IMR-90 (cell line): ENCODE measurements at regions not wholly inside any gene's neighbourhood (a gene's known extent, or its start where the extent isn't known, plus 50 kb on each side); places are given as distances from the start of the nearest gene placed in this dataset.

Source experiments
- ATAC-seq: fragments of 200-7000 bp; cut with Tn5 transposase; 2 replicates; pipeline ENCODE4 v1.9.1; 2020; ENCODE audit warnings: low read depth, mild to moderate bottlenecking, moderate library complexity
- BruUV-seq: library from RNA; stranded (reverse); fragments of 400-500 nt; replicated peaks from 2 replicates; lab custom pipeline; 2021; lab: Mats Ljungman, UMichigan
- CTCF ChIA-PET: fragments of 300-600 bp; formaldehyde crosslinking; extraction: SDS; loops from one replicate; lab custom pipeline; 2021; ENCODE audit warnings: antibody characterized with exemption; lab: Yijun Ruan, JAX
- POLR2A ChIA-PET: fragments of 300-600 bp; sonication (Branson Sonifier 250); formaldehyde crosslinking; loops from one replicate; lab custom pipeline; 2022; ENCODE audit warnings: antibody characterized with exemption; ENCODE audit not compliant: unreplicated experiment; lab: Charles Lee
- DNase-seq: peaks from one replicate; pipeline ENCODE4 v3.0.0; 2013
- H2AFZ ChIP-seq: replicated peaks from 2 replicates; pipeline ENCODE3; 2013; ENCODE audit warnings: low read length, mild to moderate bottlenecking; ENCODE audit not compliant: poor library complexity
- H2AK5ac ChIP-seq: 2 replicates; pipeline ENCODE4 v1.6.1; 2013; ENCODE audit warnings: low read depth, low read length, inconsistent platforms
- H2AK9ac ChIP-seq: replicated peaks from 2 replicates; pipeline ENCODE3; 2013; ENCODE audit warnings: mild to moderate bottlenecking, low read depth, low read length, moderate library complexity; ENCODE audit not compliant: poor library complexity
- H2BK120ac ChIP-seq: 2 replicates; pipeline ENCODE4 v1.6.1; 2013; ENCODE audit warnings: low read depth, low read length, inconsistent platforms
- H2BK15ac ChIP-seq: 3 replicates; pipeline ENCODE4 v1.6.1; 2013; ENCODE audit warnings: low read depth, low read length, inconsistent platforms
- H2BK20ac ChIP-seq: 2 replicates; pipeline ENCODE4 v1.6.1; 2013; ENCODE audit warnings: low read depth, mild to moderate bottlenecking, inconsistent platforms, low read length, moderate library complexity
- H2BK5ac ChIP-seq: 2 replicates; pipeline ENCODE4 v1.6.1; 2013; ENCODE audit warnings: mild to moderate bottlenecking, low read depth, low read length, inconsistent platforms; ENCODE audit not compliant: poor library complexity, severe bottlenecking
- H3K14ac ChIP-seq: replicated peaks from 2 replicates; pipeline ENCODE4 v1.6.1; 2013; ENCODE audit warnings: low read depth, low read length, inconsistent platforms
- H3K18ac ChIP-seq: 2 replicates; pipeline ENCODE4 v1.6.1; 2013; ENCODE audit warnings: low read depth, low read length, control low read depth
- H3K23ac ChIP-seq: 2 replicates; pipeline ENCODE4 v1.6.1; 2013; ENCODE audit warnings: low read depth, low read length, inconsistent platforms
- H3K27ac ChIP-seq: 2 replicates; pipeline ENCODE4 v1.5.1; 2013; ENCODE audit warnings: mild to moderate bottlenecking, control low read depth, low read length; ENCODE audit not compliant: insufficient read depth
- H3K27me3 ChIP-seq: 2 replicates; pipeline ENCODE4 v1.6.1; 2013; ENCODE audit warnings: low read length; ENCODE audit not compliant: control insufficient read depth, insufficient read depth
- H3K36me3 ChIP-seq: 2 replicates; pipeline ENCODE4 v1.6.1; 2013; ENCODE audit warnings: low read length, mixed read lengths; ENCODE audit not compliant: control insufficient read depth, insufficient read depth
- H3K4ac ChIP-seq: 2 replicates; pipeline ENCODE4 v1.6.1; 2013; ENCODE audit warnings: low read depth, low read length, inconsistent platforms
- H3K4me1 ChIP-seq: 2 replicates; pipeline ENCODE4 v1.6.1; 2013; ENCODE audit warnings: low read length, mixed read lengths; ENCODE audit not compliant: control insufficient read depth, insufficient read depth
- H3K4me2 ChIP-seq: 2 replicates; pipeline ENCODE4 v1.6.1; 2013; ENCODE audit warnings: low read depth, mild to moderate bottlenecking, control low read depth, low read length, moderate library complexity
- H3K4me3 ChIP-seq: 2 replicates; pipeline ENCODE4 v1.5.1; 2013; ENCODE audit warnings: low read depth, mild to moderate bottlenecking, control low read depth, low read length, moderate library complexity; ENCODE audit not compliant: insufficient read depth
- H3K56ac ChIP-seq: 2 replicates; pipeline ENCODE4 v1.6.1; 2013; ENCODE audit warnings: low read length, inconsistent platforms; ENCODE audit not compliant: insufficient read depth; ENCODE audit errors: extremely low read depth
- H3K79me1 ChIP-seq, 2 experiments: 2 replicates each; pipeline ENCODE4 v1.6.1; 2013; ENCODE audit warnings: low read length in 2 of 2, inconsistent platforms in 1 of 2, low read depth in 1 of 2
- H3K9ac ChIP-seq: 2 replicates; pipeline ENCODE4 v1.6.1; 2013; ENCODE audit warnings: low read depth, low read length, control low read depth
- H3K9me1 ChIP-seq: 2 replicates; pipeline ENCODE4 v1.6.1; 2013; ENCODE audit warnings: low read length, inconsistent platforms; ENCODE audit not compliant: insufficient read depth
- H3K9me3 ChIP-seq: 2 replicates; pipeline ENCODE4 v1.6.1; 2013; ENCODE audit warnings: low read length; ENCODE audit not compliant: control insufficient read depth, insufficient read depth
- H4K20me1 ChIP-seq: 2 replicates; pipeline ENCODE4 v1.6.1; 2013; ENCODE audit warnings: low read length, inconsistent platforms; ENCODE audit not compliant: insufficient read depth
- H4K5ac ChIP-seq: 2 replicates; pipeline ENCODE4 v1.6.1; 2013; ENCODE audit warnings: mild to moderate bottlenecking, low read depth, low read length, control low read depth
- H4K8ac ChIP-seq, 2 experiments: 2 replicates each; pipeline ENCODE4 v1.6.1; 2013; ENCODE audit warnings: low read depth in 2 of 2, low read length in 2 of 2, control low read depth in 1 of 2, inconsistent platforms in 1 of 2
- H4K91ac ChIP-seq: 2 replicates; pipeline ENCODE4 v1.6.1; 2013; ENCODE audit warnings: low read depth, low read length, inconsistent platforms; ENCODE audit not compliant: insufficient read depth
- BHLHE40 ChIP-seq: fragments of 150-350 bp; IDR thresholded peaks from 2 replicates; pipeline ENCODE4 v1.6.1; 2016; ENCODE audit warnings: mild to moderate bottlenecking, low read depth, low read length
- CHD1 ChIP-seq: IDR thresholded peaks from 2 replicates; pipeline ENCODE4 v1.6.1; 2012; ENCODE audit warnings: low read depth, low read length, improper control_type of control experiment
- FOS ChIP-seq: fragments of 150-350 bp; IDR thresholded peaks from 2 replicates; pipeline ENCODE4 v1.6.1; 2016; ENCODE audit warnings: low read depth, low read length
- MAFK ChIP-seq: IDR thresholded peaks from 2 replicates; pipeline ENCODE4 v1.6.1; 2012; ENCODE audit warnings: low read depth, low read length, improper control_type of control experiment
- MAZ ChIP-seq: IDR thresholded peaks from 2 replicates; pipeline ENCODE4 v1.6.1; 2012; ENCODE audit warnings: low read depth, mild to moderate bottlenecking, low read length, improper control_type of control experiment, moderate library complexity, borderline replicate concordance
- MXI1 ChIP-seq: IDR thresholded peaks from 2 replicates; pipeline ENCODE4 v1.6.1; 2012; ENCODE audit warnings: low read depth, mild to moderate bottlenecking, low read length, moderate library complexity, borderline replicate concordance
- POLR2A ChIP-seq: IDR thresholded peaks from 2 replicates; pipeline ENCODE4 v1.6.1; 2012; ENCODE audit warnings: mild to moderate bottlenecking, low read depth, low read length
- RCOR1 ChIP-seq: IDR thresholded peaks from 2 replicates; pipeline ENCODE4 v1.6.1; 2012; ENCODE audit warnings: mild to moderate bottlenecking, low read length, improper control_type of control experiment; ENCODE audit not compliant: insufficient replicate concordance
- WGBS, 2 experiments: methylation state at CpG; one replicate each; pipeline versions ENCODE4 v1.1.5 to v1.1.7; 2013; ENCODE audit warnings: missing lambda C conversion rate in 2 of 2; ENCODE audit not compliant: insufficient read length in 1 of 2; ENCODE audit errors: extremely low coverage in 2 of 2; 5-methylcytosine and 5-hydroxymethylcytosine counted together
- dilution Hi-C: fragments of 300-500 bp; cut with HindIII; formaldehyde crosslinking; loops from one replicate; pipeline ENCODE4 v1.14.3; 2018; ENCODE audit warnings: low sequenced_read_pairs; ENCODE audit not compliant: unreplicated experiment
- in situ Hi-C: fragments of 300-500 bp; cut with MboI; formaldehyde crosslinking; loops from 3 replicates; pipeline ENCODE4 v1.14.3; 2019; ENCODE audit warnings: low sequenced_read_pairs, inconsistent platforms, mixed read lengths
- intact Hi-C: fragments of 100-400 bp; cut with micrococcal nuclease; formaldehyde crosslinking; loops from 2 replicates; pipeline ENCODE4 v1.10.0; 2022
- TF ChIP-seq, protein P1 (sequence below): fragments of 150-350 bp; IDR thresholded peaks from 2 replicates; pipeline ENCODE4 v1.6.1; 2016; ENCODE audit warnings: low read depth, mild to moderate bottlenecking, low read length, moderate library complexity, borderline replicate concordance

DNA sequence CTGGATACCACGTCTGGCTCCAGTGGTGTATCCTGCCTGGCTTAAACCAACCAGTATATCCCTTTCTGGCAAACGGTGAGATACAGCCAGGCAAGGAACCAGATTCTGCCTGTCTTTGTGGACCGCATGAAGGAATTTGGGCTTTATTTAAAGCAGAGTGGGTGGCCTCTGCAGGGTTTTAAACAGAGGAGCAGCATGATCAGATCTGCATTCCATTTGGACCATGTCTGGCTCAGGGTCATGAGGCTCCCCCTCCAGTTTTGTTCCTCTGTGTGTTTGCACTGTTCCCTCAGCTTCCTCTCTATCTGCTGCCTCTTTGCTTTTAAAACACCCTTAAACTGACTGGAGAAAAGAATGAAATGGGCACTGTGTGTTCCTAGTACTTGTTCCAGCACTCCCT lies 195.0 kb downstream of the GIPC2 start:
- H3K4me1 ChIP-seq, result peaks cover 2% of the 10 kb centered on the region; the same call in 1 of the 2 replicates
- H4K8ac ChIP-seq, result no peak overlapping the region
- POLR2A ChIA-PET, result no interaction called here
- H3K56ac ChIP-seq, result no peak overlapping the region
- H3K18ac ChIP-seq, result no peak overlapping the region
- peak overlapping the region; percentile 59 for H2AFZ ChIP-seq
- H3K27me3 ChIP-seq, result no peaks in the 10 kb centered on the region
- H3K23ac ChIP-seq, result no peak overlapping the region
- no peak overlapping the region for H2BK20ac ChIP-seq
- BruUV-seq, result no TSS peak
- intact Hi-C loops, result no loop called here
- H3K9me3 ChIP-seq, result no peaks in the 10 kb centered on the region
- H3K4me2 ChIP-seq, result no peak overlapping the region
- dilution Hi-C loops, result no loop called here
- H4K20me1 ChIP-seq, result no peaks in the 10 kb centered on the region
- H2BK5ac ChIP-seq, result no peak overlapping the region
- H2BK15ac ChIP-seq, result no peak overlapping the region
- no peaks in the 10 kb centered on the region for H3K79me1 ChIP-seq
- no peak overlapping the region for H4K5ac ChIP-seq
- CTCF ChIA-PET, result interaction anchor here (1.3 kb wide), 1 partner anchor 35 kb away, joined by 4 read pairs; no protein-coding TSS in a partner anchor
- no peak for TF ChIP-seq MAZ
- TF ChIP-seq, protein P1, sequence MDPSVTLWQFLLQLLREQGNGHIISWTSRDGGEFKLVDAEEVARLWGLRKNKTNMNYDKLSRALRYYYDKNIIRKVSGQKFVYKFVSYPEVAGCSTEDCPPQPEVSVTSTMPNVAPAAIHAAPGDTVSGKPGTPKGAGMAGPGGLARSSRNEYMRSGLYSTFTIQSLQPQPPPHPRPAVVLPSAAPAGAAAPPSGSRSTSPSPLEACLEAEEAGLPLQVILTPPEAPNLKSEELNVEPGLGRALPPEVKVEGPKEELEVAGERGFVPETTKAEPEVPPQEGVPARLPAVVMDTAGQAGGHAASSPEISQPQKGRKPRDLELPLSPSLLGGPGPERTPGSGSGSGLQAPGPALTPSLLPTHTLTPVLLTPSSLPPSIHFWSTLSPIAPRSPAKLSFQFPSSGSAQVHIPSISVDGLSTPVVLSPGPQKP, result no peak
- TF ChIP-seq FOS, result no peak
- no peak for TF ChIP-seq RCOR1
- no peak for TF ChIP-seq BHLHE40
- no peak for TF ChIP-seq POLR2A
- TF ChIP-seq CHD1, result no peak
- TF ChIP-seq MXI1, result no peak
- no peak for TF ChIP-seq MAFK
- H3K4me3 ChIP-seq, result no peak overlapping the region
- no peak overlapping the region for H2AK5ac ChIP-seq
- no peak overlapping the region for H4K91ac ChIP-seq
- in situ Hi-C loops, result no loop called here
- H3K9ac ChIP-seq, result no peak overlapping the region
- WGBS, 2 experiments, result 61% methylated on average over 3 of the region's 3 CpGs; no CpG with 5 or more reads in 1 of the 2 experiments
- H3K4ac ChIP-seq, result no peak overlapping the region
- peak; percentile 75 for ATAC-seq
- no peak overlapping the region for H3K27ac ChIP-seq
- no peak overlapping the region for H2AK9ac ChIP-seq
- H2BK120ac ChIP-seq, result no peak overlapping the region
- H3K36me3 ChIP-seq, result no peaks in the 10 kb centered on the region
- no peaks in the 10 kb centered on the region for H3K9me1 ChIP-seq
- peak; percentile 26 for DNase-seq
- H3K14ac ChIP-seq, result no peak overlapping the region
